KMS-11 (cell line): ENCODE measurements at regions not wholly inside any gene's neighbourhood (a gene's known extent, or its start where the extent isn't known, plus 50 kb on each side); places are given as distances from the start of the nearest gene placed in this dataset.

Source experiments
- H2AFZ ChIP-seq: fragments of 200-600 bp; sonication (generic); 2 replicates; pipeline ENCODE4 v1.6.1; 2016; ENCODE audit warnings: antibody characterized with exemption, mixed run types, low read depth
- H3K27ac ChIP-seq: fragments of 200-600 bp; sonication (generic); 2 replicates; pipeline ENCODE4 v1.6.1; 2016; ENCODE audit warnings: mild to moderate bottlenecking, mixed run types
- H3K27me3 ChIP-seq: fragments of 200-600 bp; sonication (generic); 2 replicates; pipeline ENCODE4 v1.6.1; 2017; ENCODE audit warnings: mild to moderate bottlenecking, low read depth, mixed run types, moderate library complexity; ENCODE audit not compliant: insufficient read depth
- H3K36me3 ChIP-seq: fragments of 200-600 bp; sonication (generic); 2 replicates; pipeline ENCODE4 v1.6.1; 2017; ENCODE audit warnings: mild to moderate bottlenecking, mixed run types; ENCODE audit not compliant: insufficient read depth
- H3K4me1 ChIP-seq: fragments of 200-600 bp; sonication (generic); 2 replicates; pipeline ENCODE4 v1.6.1; 2016; ENCODE audit warnings: mild to moderate bottlenecking, low read depth, mixed run types; ENCODE audit not compliant: poor library complexity, severe bottlenecking
- H3K4me2 ChIP-seq: fragments of 200-600 bp; sonication (generic); 2 replicates; pipeline ENCODE4 v1.7.0; 2016; ENCODE audit warnings: mild to moderate bottlenecking, mixed run types
- H3K4me3 ChIP-seq: fragments of 200-600 bp; sonication (generic); IDR thresholded peaks from 2 replicates; pipeline ENCODE4 v1.6.1; 2017; ENCODE audit warnings: low read depth, low read length, mixed read lengths; ENCODE audit not compliant: insufficient read depth
- H3K79me2 ChIP-seq: fragments of 200-600 bp; sonication (generic); 2 replicates; pipeline ENCODE4 v1.6.1; 2016; ENCODE audit warnings: low read depth, mixed run types; ENCODE audit not compliant: insufficient read depth
- H3K9ac ChIP-seq: fragments of 200-600 bp; sonication (generic); 2 replicates; pipeline ENCODE4 v1.6.1; 2016; ENCODE audit warnings: mild to moderate bottlenecking, mixed run types
- H4K20me1 ChIP-seq: fragments of 200-600 bp; sonication (generic); 2 replicates; pipeline ENCODE4 v1.6.1; 2016; ENCODE audit warnings: mild to moderate bottlenecking, mixed run types; ENCODE audit not compliant: insufficient read depth
- CTCF ChIP-seq: fragments of 200-600 bp; sonication (generic); conservative IDR thresholded peaks from 2 replicates; pipeline ENCODE4 v1.6.1; 2017; ENCODE audit warnings: low read depth, mild to moderate bottlenecking, antibody characterized with exemption, low read length, moderate library complexity, mixed read lengths

- Histone ChIP-seq H4K20me1 (no peaks in the 10 kb centered on the region), H3K27ac (no peak overlapping the region), H3K27me3 (no peaks in the 10 kb centered on the region), H3K36me3 (no peaks in the 10 kb centered on the region), H3K4me3 (no peak overlapping the region), H3K9ac (no peak overlapping the region), H3K79me2 (no peaks in the 10 kb centered on the region), H3K4me1 (no peaks in the 10 kb centered on the region), H3K4me2 (no peak overlapping the region), H2AFZ (no peak overlapping the region)
- no peak for TF ChIP-seq CTCF
Measured at GRCh38 chr13:85316506-85317025, 482.7 kb downstream of the SLITRK6 start.

GRCh38 chr13:85314686-85315085 is 484.5 kb downstream of the SLITRK6 start:
- H2AFZ ChIP-seq, result no peak overlapping the region
- H3K4me2 ChIP-seq, result no peak overlapping the region
- H3K36me3 ChIP-seq, result no peaks in the 10 kb centered on the region

GRCh38 chr13:85313761-85314503 is 485.3 kb downstream of the SLITRK6 start:
- H3K27ac ChIP-seq, result no peak overlapping the region
- H3K4me2 ChIP-seq, result no peak overlapping the region
- no peak overlapping the region for H2AFZ ChIP-seq

More at GRCh38 chr13:85314686-85315085, 484.5 kb downstream of the SLITRK6 start:
- TF ChIP-seq CTCF, result no peak
- H4K20me1 ChIP-seq, result no peaks in the 10 kb centered on the region
- H3K27ac ChIP-seq, result no peak overlapping the region
- H3K4me1 ChIP-seq, result no peaks in the 10 kb centered on the region
- no peaks in the 10 kb centered on the region for H3K79me2 ChIP-seq
- H3K9ac ChIP-seq, result no peak overlapping the region
- H3K4me3 ChIP-seq, result no peak overlapping the region
- H3K27me3 ChIP-seq, result no peaks in the 10 kb centered on the region

GRCh38 chr13:85312071-85312470 is 487.1 kb downstream of the SLITRK6 start:
- Histone ChIP-seq H3K4me3 (no peak overlapping the region), H3K79me2 (no peaks in the 10 kb centered on the region), H3K27ac (no peak overlapping the region), H3K4me1 (no peaks in the 10 kb centered on the region), H3K4me2 (no peak overlapping the region), H3K9ac (no peak overlapping the region), H3K36me3 (no peaks in the 10 kb centered on the region), H2AFZ (no peak overlapping the region), H4K20me1 (no peaks in the 10 kb centered on the region), H3K27me3 (no peaks in the 10 kb centered on the region)
- no peak for TF ChIP-seq CTCF

More at GRCh38 chr13:85313761-85314503, 485.3 kb downstream of the SLITRK6 start:
- H3K4me3 ChIP-seq, result no peak overlapping the region
- H3K36me3 ChIP-seq, result no peaks in the 10 kb centered on the region
- no peak for TF ChIP-seq CTCF
- no peaks in the 10 kb centered on the region for H3K79me2 ChIP-seq
- H3K27me3 ChIP-seq, result no peaks in the 10 kb centered on the region
- no peaks in the 10 kb centered on the region for H3K4me1 ChIP-seq
- H4K20me1 ChIP-seq, result no peaks in the 10 kb centered on the region
- no peak overlapping the region for H3K9ac ChIP-seq
